ENCODE measurements at regions not wholly inside any gene's neighbourhood (a gene's known extent, or its start where the extent isn't known, plus 50 kb on each side); places are given as distances from the start of the nearest gene placed in this dataset.
"Not testable (repeated sequence)": the region's sequence is repeated elsewhere in the genome, so short reads cannot be mapped to it uniquely, and the experiment has no call there.

DNA sequence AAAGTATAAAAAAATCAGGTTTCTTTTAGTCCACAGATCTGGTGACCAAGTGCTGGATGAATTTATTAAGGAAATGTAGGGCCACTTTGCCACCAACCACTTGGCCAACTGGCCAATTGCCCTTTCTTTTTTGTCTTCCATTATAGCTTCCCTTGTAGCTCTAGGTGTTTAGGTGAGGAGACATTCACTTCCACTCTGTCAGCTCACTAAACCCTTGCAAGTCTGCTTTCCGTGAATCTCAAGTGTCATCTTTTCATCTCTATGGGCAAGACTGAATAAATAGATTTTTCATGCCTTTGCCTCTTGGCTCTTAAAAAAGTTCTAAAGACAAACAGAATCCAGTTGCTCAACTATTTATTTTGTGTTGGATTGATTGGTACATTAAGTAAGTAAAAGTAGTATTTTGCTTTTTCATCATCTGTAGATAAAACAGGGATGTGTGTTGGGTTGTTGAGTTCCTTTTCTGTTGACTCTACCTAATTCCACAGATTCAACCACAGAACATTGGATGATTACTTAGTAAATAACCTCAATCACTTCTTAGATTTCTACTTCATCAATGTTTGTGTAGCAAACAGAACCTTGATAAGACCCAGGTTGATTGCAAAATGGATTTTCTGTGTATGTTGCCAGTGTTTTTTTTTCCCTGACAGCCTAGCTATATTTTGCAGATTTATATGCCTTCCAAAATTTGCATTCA is 68.1 kb upstream of the GRXCR1 start:
- no peak for DNase-seq

DNA sequence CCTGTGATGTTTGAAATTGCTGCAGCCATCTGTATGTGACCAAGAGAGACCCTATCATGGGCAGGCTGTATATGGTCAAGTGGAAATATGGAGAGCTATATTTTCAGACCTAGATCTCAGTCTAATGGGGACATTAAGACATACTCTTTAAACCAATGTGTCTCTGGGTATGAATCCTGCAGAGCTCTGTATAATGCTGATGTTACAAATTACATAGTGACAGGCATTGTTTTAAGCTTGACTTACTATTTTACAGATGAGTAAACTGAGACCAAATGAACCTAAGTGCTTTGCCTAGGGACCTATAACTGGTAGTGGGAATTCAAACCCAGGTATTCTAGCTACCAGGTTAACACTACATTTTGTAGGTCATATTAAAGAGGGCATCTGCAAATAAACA is 71.3 kb upstream of the GRXCR1 start:
- DNase-seq: no peak

DNA sequence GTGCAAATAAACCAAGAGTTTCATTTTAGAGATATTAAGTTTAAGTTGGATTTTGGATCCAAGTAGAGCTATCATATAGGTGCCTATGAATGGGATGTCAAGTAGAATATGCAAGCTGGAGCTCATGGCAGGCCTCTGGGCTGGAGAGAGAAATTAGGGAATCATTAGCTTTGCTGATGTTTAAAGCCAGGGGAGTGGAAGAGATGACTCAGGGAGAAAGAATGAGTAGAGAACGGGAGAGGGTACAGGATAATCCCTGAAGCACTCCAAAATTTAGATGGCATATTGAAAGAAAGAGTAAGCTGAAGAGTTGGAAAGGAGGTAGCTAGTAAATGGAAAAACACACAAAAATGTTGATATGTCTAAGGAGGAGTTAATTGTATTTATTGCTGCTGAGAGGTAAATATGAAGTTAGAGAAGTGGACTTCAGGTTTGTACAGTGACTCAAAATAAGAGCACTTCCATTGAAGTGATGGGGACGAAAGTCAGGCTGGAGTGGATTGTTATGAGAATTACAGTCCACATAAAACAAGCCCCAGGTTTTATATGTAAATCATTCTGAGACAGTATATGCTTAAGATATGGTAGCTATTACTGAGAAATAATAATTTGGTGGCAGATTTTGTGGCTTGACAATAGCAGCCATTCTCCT is 72.5 kb upstream of the GRXCR1 start:
- no peak for DNase-seq

DNA sequence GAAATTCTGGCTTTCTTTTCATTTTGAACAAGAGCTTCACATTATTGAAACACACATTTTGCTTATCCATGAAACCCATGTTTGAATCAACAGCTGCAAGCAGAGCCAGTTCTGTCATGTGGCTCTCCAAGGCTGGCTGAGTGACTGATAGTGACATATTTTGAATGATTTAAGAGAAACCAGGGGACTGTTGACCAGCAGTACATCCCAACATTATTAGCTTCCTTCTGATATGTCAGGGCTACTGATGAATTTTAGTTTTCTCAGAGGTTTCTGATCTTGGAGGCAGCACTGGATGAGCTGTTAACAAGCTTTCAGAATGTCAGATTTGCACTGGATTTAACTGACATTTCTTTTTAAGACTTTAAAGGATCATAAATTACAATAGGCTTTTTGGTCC is 74.6 kb upstream of the GRXCR1 start:
- no peak for DNase-seq

DNA sequence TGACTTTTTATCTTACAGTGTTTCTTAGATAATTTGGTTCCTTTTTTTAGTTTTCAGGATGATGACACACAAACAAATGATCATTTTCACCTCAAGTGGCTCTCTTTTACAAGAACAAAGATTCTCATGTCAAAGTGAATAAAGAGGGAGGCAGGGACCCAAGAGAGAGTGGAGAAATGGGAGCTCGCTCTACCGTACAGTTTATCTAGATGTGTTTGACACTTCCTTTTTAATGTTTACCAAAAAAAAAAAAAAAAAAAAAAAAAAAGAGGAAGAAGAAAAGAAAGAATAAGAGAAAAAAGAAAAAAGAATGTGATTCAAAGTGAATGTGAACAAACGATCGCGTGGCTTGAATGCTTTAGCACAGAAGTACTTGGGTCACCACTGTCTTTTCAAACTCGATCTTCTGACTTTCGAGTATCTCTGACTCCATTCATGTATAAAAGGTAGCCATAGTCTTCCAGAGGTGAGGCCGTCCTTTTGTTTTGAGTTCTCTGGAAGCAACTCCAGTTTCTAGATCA is 75.6 kb upstream of the GRXCR1 start:
- peak; percentile 15 for DNase-seq

DNA sequence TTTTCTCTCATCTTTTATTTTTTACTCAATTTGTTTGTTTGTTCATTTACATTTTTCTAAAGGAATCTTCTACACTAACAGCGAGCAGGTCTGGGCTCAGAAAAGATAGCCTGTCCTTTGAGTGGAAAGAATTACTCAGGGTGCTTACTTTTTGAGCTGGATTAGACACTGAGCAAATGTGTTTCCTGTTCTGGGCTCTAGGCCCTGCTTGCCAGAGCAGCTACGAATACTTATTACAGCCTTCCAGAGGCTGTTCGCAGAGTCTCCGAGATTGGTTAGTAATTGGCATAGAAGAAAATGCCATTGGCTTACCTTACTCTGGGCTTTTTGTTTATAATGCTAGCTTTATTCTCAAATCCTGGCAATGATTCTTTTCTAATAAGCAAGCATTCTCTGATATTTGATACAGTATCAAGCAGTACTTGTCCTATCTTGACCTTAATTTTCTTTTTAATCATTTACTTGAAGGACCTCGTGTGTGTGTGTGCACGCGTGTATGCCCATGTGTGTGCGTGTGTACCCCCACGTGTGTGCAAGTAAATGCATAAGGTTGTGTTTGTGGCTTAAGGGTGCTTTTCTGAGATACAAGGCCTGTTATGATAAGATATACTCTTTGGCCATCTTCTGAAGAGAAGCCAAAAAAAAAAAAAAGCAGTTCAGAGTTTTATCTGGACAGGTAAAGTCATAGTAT is 76.2 kb upstream of the GRXCR1 start:
- peak; percentile 7 for DNase-seq

DNA sequence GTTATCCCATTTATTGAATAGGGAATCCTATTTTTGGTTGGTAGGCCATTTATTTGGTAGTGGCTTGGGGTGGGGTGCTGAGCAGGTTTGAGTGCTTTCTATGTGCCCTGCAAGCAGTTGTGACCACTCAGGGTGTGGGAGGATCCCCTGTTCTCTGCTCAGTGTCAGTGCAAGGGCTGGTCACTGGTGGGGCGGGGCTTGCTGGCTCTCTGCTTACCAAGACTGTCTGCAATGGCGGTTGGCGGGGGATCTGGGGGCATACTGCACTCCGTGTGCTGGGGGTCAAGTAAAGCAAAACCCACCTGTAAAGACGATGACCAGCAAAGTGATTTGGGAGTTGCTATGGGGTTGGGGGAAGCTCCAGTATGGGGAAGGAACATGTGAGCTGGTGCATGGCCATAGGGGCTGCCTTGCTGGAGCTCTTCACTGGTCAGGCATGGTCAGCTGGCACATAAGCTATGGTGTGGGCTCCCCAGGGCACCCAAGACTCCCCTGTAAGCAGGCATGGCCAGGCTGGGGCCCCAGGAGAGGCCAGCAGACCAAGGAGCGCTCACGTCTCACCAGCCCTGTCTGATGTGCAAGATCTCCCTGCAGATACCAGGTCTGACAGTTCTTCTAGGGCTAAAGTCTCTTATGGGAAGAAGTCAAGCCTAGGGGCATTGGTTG is 83.0 kb upstream of the GRXCR1 start:
- no peak for DNase-seq

DNA sequence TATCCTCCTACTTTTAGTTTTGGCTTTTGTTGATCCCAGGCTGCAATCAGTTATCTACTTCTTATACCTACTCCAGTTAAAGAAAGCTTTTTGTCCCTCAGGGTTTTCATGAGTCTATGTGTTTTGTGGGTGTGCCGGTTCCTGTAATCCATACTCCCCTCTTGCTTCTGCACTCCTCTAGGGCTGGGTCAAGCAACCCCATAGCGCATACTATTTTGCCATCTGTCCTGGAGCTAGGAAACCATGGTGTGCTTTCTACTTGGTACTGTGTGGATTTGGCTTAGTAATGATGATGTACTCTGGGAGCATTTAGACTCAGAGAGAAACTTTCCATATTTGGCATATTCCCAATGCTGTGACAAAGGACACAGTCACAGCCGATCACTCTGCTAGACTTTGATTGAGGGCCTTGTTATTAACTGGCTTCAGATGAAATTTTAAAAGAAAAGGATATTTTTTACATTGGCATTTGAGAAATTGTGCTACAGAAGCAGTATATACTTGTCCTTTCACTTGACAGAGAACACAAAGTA is 86.1 kb upstream of the GRXCR1 start:
- DNase-seq: no peak

DNA sequence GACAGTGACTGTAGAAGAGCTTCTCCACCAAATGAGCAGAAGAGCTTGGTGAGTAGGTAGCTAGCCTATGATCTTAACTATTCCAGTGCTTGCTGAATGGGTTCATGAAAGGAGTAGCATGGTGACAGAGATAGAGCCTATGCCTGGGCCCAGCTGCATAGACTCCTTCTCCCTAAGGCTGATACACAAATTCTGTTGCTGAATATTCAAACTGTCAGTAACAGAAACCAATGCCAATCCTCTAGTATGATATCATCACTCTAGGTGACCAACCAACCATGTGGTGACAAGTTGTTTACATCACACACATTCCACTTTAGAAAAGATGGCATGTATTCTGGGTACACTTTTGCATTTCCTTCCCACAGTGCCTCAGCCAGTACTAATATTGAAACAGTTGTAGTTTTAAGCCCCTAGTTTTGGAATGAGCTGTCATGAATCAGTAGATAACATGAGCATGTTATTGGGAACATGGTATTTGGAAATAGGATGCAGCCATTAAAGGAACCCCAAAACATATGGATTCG is 103.4 kb upstream of the GRXCR1 start:
- no peak for DNase-seq

DNA sequence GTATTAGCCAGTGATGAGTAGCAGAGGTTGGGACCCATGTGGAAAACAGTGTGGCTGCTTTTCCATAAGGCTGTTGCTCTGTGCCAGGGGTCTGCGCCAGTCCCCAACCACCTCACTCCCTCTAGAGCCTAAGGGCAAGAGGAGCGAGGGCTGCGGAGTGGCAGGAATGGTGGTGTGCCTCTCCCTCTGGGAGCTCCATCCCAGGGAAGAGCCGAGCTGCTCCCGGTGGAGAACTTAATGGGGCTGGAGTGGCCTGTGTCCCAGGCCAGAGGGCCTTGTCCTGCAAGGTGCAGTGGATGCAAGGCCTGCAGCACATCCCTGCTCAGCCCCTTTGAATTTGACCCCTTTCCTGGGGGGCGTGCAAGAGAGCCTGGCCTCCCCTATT is 105.4 kb upstream of the GRXCR1 start:
- DNase-seq: no peak

DNA sequence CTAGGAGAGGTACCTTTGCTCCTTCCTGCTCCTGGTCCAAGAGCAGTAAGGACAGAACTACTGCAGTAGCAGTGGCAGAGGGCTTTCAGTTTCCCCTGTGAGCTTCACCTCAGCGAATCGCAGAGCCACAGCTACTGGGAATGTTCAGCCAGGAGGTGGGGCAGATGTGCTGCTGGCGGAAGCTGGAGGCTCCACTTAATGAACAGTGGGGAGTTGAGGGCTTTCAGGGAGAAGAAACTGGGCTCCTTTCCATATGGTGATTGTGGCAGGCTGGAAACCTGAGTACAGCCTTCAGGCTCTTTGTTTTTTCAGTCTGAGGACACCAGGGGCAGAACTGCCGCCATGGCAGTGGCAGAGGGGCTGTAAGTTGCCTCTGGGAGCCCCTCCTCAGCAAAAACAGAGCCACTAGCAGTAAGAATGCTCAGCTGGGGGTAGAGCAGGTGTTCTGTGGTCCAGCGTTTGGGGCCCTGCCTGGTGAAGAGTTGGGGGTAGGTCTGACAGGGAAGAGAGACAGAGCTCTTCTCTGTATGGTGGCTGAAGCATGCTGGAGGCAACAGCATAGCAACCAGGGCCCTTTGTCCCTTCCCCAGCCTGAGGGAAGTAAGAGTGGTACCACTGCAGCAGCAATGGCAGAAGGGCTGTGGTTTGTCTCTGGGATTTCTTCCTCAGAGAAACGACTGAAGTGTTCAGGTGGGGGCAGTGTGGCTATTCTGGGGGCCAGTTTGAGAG is 106.0 kb upstream of the GRXCR1 start:
- no peak for DNase-seq

DNA sequence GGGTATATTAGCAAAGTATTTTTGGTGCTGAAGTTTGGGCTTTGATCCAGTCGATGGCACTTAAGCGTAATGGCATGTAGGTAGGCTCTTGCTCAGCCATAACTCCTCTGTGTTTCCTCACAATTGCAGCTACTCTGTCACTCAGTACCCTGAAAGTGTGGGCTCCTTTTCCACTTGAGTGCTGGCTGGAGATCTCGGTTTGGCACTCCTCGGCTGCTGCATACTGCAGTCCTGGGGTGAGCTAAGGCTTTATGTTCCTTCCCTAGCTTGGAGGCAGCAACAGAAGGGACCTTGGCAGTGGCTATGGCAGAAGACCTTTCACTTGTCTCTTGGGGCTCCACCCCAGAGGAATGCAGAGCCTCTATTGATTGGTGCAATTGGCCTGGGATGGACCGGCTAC is 106.7 kb upstream of the GRXCR1 start:
- no peak for DNase-seq

DNA sequence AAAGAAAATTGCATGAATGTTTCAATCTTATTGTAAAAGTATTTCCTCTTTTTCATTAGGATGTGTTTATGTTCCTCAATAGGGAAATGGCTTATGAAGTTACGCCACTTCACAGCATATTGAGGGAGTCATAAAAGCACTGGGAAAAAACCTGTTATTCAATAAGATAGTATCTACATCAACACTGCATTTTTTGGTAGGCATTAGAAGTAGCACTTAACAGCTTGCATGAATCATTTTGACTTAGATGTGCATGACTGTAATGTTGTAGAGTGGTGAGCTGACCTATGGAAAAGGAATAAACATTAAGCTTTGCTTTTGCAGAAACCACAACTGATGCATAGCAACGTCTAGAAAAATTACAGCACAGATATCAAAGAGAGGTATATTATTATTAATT is 111.2 kb upstream of the GRXCR1 start:
- DNase-seq: no peak

DNA sequence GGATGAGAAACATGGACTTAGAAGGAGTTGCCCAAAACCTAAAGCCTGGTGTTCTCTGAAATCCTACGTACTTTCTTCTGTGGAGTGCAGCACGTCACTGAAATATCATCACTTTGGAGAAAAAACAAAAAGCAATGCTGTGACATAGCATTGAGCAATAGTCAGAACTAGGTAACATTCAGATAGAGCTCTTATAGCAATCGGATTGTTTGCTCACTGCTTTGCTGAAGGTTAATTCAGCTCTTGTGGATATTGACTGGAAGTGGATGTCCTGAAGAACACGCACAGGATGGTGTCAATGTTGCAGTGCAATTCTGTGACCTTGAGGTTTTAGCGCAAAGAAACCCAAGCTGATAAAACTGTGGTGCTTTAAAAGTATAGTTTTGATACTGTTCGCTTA is 114.2 kb upstream of the GRXCR1 start:
- no peak for DNase-seq

DNA sequence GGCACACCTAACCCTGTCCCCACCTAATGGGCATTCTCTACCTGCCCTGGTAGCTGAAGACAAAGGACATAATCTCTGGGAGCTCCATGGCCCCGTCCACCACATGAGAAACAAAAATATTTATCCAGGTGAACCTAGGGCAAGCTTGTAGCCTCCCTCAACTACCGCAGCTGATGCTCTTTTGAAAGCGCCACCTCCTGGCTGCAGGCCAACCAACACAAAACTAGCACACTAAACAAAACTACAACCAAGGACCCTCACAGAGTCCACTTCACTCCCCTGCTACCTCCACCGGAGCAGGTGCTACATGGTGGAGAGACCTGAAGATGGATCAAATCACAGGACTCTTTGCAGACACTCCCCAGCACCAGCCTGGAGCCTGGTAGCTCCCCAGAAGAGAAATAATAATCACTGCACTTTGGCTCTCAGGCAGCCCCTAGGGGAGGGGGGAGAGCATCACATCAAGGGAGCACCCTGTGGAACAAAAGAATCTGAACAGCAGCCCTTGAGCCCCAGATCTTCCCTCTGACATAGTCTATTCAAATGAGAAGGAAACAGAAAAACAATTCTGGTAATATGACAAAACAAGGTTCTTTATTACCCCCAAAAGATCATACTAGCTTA is 111.3 kb upstream of the ATP8A1 start:
- no peak for DNase-seq

DNA sequence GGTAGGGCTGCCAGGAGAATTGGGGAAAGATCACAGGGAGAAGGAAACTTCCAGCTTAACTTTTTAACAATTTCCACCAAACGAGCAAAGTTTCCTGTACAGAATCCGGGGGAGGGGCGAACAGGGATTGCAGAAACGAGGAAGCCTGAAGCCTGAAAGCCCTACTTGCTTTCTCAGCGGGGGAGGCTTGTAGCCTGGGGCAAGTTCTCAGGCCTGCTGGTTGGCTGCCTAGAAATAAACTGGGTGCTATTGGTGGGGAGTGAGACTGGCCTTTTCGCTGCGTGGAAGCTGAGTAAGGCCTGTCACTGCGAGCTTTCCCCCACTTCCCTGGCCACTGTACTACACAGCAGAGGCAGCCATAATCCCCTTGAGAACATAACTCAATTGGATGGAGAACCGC is 110.8 kb upstream of the ATP8A1 start:
- DNase-seq: no peak

DNA sequence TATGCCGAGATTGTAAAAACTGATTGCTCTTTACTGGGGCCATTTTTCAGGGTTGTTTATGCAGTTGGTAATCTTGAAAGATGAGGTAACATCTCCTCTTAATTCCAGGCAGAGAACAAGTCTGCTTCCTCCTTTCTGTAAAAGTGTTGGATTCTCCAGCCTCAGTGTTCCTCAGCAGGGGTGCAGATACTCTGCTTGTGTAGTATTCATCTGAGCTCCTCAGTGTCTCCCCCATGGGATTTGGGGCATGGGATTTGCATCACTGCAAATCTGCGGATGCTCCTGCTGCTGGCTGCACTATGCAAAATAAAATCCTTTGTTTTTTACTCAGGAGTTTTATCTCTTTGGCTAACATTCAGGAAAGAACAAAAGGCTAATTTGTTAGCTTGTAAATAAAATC is 104.9 kb upstream of the ATP8A1 start:
- no peak for DNase-seq

DNA sequence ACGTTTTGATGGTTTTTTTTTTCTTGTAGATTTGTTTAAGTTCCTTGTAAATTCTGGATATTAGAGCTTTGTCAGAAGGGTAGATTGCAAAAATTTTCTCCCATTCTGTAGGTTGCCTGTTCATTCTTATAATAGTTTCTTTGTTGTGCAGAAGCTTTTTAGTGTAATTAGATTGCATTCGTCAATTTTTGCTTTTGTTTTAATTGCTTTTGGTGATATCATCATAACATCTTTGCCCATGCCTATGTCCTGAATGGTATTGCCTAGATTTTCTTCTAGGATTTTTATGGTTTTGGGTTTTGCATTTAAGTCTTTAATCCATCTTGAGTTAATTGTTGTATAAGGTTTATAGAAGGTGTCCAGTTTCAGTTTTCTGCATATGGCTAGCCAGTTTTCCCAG is 98.1 kb upstream of the ATP8A1 start:
- DNase-seq: not testable (repeated sequence)

DNA sequence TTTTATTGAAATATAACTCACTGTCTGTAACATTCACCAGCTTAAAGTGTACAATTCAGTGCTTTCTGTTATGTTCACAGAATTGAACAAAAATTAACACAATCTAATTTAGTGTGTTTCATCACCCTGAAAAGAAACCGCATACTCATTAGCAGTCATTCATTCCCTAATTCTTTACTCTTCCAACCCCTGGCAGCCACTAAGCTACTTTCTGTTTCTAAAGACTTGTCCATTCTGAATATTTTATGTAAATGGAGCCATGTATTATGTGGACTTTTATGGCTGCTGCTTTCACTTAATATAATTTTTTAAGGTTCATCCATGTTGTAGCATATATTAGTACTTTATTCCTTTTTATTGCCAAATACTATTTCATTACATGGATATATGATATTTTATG is 94.7 kb upstream of the ATP8A1 start:
- no peak for DNase-seq

DNA sequence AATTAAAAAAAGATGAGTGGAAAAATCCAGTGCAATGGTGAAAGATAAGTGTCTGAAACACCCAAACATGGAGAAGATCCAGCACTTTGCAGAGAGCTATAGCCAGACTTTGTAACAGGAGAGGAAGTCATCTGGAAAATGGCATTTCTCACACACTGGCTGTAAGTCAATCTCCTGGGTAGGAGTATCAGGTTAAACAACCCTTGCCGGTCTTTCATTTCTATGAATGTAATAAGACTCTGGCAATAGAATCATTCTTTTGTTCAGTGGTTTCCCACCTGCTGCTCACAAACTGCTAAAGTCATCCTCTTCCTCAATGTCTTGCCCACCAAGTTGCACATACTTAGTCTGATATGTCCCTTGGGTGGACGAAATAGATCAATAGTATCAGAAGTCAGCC is 94.0 kb upstream of the ATP8A1 start:
- DNase-seq: no peak

DNA sequence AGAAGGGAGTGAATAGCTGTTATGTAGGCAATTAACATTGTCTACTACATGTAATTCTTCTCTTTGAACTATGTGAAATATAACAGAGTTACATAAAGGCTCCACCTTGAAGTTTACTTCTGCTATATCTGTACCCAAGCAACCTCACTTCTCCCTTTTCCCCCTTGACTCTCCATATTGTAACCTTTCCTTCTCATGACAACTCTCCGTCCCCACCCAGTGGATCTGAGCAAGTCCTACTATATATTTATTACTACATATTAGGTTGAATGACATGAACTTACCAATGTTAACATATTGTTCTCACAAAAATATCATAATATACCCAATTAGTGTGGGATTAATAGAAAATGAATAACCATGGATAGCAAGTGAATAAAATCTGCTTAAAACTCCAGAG is 93.2 kb upstream of the ATP8A1 start:
- peak; percentile 62 for DNase-seq

DNA sequence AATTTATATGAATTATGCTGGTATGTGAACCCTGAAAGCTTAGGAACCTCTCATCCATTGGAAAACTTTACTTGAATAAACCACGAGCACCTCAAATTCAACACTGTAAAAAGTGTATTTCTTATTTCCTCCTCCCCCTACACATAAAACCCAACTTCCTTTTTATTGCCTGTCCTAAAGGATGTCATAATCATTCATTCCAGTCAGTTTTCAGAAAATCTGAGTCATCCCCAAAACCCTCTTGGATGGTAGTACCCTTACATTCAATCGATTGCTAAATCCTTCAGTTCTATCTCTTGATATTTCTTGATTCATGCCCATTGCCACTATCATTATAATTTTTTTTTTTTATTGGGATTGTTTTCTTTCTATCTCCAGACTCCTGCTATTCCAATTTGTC is 91.1 kb upstream of the ATP8A1 start:
- no peak for DNase-seq

Measured in hematopoietic multipotent progenitor cell treated with erythropoietin and hydrocortisone succinate and interleukin-3 and kit ligand, for 6 days (in vitro differentiated cells).